ENCODE measurements at regions not wholly inside any gene's neighbourhood (a gene's known extent, or its start where the extent isn't known, plus 50 kb on each side); places are given as distances from the start of the nearest gene placed in this dataset.

DNA sequence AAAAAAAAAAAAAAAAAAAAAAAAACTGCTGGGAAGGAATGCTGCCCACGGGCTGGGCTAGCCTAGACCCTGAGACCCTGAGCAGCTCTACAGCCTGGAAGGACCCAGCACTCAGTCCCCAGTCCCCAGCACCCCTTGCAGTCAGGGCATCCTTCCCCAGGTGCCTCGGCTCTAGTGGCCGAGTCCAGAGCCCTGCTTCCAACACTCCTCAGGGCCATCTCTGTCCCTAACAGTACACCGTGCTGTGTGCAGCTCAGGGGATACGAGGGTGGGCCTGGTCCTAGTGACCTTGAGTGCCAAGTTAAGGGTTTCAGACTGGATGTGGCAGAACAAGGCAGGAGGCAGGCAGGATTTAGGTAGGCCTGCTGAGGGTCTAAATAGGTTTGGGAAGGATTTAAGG, 50.2 kb upstream of the LRP8 start:
- no peak for DNase-seq

DNA sequence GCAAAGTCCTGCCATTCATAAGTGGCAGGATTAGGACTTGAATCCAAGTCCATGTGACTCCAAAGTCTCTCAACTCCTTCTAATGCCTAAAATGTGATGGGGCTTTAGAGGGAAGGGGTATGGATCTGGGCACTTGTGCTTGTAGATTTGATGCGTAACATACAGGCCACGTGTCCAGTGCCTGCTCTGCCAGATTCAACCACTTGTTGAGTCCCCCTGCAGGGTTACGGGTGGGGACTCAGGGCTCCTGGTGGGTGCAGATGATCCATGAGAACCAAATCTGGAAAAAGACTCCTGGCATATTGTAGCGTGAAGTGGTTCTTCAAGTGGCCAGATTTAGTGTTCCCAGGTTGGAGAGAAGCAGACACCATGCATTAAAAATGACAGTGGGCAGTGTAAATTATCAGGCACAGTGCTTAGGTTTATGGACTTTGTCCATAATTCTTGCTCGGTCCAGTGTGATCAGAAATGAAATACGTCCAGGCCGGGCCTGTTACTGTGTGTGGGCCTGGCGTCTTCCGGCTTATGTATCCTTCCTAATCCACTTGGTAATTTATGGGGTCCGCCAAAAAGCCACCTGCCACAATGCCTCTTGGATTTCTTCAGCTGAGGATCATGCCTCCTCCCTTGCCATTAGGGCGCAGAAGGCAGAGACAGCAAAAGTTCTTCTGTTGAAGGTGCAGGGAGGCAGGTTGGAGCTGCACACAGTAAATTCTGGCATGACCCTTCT, 51.2 kb upstream of the LRP8 start:
- no peak for DNase-seq

- no peak for DNase-seq
These were observed 51.8 kb upstream of the LRP8 start for GRCh38 chr1:53379662-53380002.

- no peak for DNase-seq
These were observed 52.4 kb upstream of the LRP8 start for GRCh38 chr1:53380296-53380695.

DNA sequence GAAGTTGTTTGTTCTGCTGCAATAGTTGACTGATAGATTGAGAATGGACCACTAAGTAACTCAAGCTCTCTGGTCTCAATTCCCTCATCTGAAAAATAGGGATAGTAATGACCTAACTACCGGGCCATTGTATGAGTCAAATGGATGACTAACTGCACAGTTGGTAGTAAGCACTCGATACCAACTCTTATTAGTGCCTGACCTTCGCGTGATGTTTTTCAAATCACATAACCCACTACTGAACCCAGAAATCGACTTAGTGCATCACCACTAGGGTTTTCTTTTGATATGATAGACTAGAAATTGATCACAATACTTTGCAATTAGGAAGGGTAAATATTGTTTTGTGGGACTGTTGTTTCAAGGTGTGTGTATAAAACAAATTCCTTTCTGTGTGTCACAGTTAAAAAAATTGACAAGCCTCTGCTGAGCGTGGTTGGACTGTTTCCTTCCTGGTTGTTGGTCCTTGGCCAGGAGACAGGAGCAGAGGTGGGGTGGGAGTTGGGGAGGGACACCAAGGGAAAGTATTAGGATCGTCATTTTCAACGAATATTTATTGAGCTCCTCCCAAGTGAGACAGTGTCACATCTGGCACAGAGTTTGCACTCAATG, 54.0 kb upstream of the LRP8 start:
- DNase-seq = peak; percentile 31

DNA sequence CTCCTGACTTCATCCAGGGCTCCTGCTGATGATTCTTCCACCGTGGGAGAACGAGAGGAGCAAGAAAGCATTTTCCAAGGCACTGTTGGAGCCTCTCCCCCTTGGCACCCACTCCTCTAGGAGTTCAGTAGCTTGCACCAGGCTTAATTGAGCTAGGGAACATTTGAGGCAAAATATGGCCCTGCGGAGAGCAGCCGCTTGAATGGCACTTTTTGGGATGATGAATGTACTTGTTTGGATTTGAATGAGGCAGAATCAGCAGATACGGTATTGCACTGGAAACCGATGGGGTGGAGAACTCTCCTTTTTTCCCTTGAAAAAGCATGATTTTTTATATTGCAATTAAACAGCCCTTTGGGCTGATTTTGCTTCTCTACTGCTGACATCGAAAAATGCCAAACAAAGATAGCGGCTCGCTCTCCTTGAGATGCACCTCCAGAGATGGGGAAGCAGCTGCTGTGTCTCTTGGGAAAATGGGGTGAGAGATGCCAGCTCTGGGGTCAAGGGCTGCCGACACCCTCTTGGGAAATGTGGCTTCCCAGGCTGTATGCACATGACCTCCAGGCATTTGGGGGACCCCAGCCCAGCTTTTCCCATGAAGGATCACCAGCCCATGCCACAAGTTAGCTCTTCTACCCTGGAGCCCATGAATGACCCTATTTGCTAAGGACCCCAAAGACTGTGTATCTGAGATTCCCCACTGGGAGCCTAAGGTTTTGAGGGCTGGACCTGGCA, 55.4 kb upstream of the LRP8 start:
- no peak for DNase-seq

DNA sequence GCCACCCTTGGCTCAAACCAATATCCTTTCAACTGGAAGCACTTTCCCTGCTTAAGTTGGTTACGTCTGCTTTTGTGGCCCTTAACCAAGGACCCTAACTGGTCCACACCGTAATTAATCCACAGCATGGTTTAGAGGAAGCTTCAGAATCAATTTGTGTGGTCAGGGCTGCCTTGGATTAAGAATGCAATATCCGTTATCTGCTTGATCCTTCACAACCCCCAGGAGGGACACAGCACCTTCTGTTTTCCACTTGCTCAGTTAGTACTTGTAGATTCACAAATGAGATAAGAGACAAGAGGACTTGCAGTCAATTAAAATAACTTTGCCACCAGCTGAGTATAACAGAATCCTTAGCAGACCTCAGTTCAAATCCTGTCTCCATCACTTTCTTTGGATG, 56.9 kb upstream of the LRP8 start:
- DNase-seq = no peak

DNA sequence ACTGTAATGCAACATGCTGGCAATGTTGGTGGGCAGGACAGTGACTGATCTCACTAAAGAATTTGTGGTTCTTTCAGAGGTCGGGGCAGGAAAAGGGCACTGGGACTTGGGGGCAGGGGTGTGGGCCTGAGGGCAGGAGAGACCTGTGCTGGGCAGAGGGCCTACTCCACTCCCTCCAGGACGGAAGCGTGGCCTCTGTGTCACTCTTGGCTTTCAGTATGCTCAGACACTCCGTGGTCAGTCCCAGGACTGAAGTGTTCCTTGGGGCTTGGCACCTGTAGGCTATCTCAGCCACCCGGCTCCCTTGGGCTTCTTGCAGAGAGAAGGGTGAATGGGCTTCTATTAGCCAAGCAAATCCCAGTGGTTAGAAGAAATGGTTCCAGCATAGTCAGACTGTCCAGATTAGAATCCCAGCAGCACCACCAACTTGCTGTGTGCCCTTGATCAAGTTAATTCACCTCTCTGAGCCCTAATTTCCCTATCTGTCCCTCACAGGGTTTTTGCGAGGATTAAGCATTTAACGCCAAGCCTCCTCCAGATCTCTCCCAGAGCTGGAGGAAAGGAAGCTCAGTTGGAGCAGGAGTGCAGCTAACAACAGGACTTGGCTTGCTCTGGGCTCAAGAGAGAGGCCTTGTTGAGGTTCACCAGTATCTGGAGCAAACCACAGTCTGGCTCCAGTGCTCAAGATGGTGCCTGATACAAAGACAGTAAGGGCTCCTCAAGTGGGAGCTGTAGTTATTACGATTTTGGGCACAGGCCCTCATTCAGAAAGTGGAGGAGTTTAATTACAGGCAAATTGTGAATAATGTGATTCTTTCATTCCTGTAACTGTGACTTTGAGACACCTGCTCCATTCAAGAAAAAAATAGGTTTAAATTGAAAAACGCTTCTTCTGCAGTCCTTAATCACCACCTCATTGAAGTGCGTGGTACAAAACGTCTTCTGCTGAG, 57.7 kb upstream of the LRP8 start:
- DNase-seq = no peak

- DNase-seq = no peak
These were observed 61.1 kb upstream of the LRP8 start for GRCh38 chr1:53388963-53389362.

DNA sequence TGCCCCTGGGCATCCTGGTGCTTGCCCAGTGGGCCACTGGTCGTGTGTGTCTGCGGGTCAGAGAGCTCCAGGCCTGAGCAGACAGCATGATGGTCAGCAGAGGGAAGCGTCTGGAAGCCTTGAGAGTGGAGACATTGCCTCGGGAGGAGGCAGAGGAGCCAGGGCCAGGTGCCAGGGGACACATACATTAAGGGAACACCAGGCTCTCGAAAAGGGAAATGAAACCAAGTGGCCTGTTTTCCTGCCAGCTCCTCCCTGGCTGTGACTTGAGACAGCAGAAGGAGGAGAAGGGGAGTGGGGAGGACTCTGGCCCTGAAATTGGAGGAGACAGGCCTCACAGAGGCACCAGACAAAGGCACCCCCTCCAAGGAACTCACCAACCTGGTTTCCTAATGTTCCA, 62.4 kb upstream of the LRP8 start:
- DNase-seq = no peak

DNA sequence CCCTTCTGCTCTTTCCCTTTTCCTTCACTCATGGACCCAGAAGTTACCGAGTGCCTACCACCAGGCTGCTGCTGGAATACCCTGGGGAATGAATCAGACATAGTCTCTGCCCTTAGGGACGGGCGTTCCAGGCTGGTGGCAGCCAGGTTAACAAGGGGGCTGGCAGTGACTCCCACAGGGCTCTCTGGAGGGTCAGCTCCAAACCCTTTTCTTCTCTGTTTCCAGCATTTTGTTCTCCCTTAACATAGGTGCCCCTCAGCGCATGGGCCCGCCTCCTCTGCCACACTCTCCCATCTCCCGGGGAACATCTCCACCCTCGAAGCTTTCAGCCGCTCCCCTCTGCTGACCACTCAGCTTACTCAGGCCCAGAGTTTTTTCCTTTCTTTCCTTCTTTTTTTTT, 62.9 kb upstream of the LRP8 start:
- DNase-seq = no peak

- DNase-seq = no peak
These were observed 63.4 kb upstream of the LRP8 start for GRCh38 chr1:53391296-53391695.

DNA sequence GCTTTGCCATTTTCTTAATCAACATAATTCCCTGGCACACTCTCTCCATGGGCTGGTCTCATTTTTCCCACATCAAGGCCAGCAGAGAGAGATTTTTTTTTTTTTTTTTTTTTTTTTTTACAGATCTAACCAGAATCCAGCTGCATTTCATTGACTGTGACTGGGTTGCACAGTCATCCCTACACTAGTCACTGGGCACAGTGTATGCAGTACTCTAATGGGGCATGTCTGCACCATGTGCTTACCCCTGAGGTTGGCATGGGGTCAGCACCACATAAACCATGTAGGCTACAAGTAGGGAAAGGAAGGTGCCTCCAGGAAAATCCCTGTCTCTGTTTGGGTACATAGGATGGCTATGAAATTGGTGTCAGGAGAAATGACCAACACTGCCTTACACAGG, 64.1 kb upstream of the LRP8 start:
- no peak for DNase-seq

GRCh38 chr1:53392460-53392859, 64.6 kb upstream of the LRP8 start:
- no peak for DNase-seq

DNA sequence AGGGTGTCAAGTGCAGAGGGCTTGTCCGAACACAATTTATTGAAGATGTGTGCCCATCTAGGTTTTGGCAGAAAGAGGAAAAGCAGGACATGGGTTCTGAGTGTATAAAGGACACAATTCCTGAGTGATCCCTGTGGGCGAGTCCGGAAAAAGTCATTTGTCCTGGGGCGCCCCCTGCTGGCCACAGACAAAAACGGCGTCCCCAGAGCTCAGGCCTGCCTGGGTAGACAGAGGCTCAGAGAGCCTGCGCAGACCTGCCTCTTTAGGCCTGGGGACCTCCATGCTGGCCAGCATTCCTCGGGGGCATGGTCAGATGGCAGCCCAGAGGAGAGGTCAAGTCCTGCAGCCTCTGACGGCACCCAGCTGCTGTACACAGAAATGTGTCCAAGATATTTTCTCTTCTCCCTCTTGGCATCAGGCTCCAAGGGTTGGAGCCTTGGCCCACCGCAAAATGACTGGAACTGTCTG, 65.5 kb upstream of the LRP8 start:
- DNase-seq = peak; percentile 68

DNA sequence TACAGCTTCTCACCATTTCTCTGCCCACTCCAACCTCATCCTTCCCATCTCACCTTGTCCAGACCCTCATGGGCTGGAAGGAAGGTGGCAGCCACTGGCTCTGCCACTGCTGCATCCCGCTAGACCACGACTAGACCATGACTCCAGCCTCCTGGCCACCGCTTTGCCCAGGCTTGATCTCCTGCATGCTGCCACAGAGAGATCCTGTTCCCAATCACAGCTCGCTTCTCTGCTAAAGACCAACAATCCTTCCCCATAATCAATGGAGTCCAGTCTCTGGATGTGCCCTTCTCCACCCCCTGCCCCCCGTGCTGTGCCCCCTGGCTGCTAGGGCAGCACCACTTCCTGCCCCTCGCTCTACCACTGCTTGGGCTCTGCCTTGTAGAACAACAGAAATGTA, 64.9 kb upstream of the DMRTB1 start:
- DNase-seq = no peak

DNA sequence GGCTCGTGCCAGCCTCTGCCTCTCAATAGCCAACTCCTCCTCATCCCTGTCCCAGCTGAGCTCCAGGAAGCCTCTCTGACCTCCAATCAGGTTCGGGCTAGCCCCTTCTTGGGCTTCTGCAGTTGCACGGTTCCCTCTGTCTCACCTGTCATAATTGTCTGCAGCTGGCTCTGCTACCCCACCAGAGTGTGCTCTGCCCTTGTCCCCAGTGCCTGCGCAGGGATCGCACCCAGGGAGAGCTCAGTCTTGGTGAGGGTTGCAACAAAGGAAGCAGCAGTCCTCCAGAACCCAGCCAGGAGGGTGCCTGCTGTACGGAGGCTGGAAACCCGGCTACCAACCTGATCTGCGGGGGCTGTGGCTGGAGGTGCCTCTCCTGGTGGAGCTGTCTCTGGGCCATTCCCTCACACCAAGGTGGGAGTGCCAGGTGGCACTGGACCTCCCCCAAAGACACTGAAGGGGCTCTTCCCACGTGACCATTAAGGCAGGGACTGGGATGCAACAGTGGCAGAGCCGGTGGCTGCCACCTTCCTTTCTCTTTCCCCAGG, 63.5 kb upstream of the DMRTB1 start:
- DNase-seq = no peak

DNA sequence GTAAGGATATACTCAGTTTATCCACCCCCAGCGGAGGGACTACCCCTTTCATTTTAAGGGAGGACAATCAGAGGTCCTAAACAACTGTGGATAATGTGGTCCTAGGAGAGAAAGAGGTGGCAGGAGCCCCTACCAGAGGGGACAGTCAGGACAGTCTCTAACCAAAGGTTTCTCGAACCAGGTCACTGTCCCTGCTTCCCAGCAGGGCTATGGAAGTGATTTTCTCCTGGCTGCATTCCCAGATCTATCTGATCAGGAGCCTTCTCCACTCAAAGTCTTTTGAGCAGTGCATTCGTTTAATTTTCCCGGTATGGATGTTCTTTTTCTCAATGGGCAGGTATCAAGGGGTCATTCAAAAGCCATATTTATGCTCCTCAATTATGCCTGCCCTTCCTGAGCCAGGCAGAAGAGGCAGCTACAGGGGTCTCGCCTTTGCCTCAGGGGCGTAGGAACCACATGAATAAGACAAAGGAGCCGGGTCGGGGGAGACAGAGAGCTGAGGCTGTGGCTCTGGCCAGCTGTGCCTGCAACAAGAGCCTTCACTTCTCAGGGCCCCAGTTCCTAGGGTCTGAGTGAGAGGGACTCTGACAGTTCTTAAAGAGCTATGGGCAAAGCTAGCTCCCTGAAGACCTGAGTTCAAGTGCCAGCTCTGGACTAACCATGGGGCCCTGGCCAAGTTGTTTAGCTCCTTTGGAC, 62.5 kb upstream of the DMRTB1 start:
- no peak for DNase-seq

GRCh38 chr1:53398091-53398490, 61.1 kb upstream of the DMRTB1 start:
- DNase-seq = peak; percentile 58

- no peak for DNase-seq
These were observed 60.4 kb upstream of the DMRTB1 start for GRCh38 chr1:53398576-53399365.

Data from fibroblast of skin of scalp (primary cell).